Astrocyte (in vitro differentiated cells and primary cell): ENCODE measurements at regions not wholly inside any gene's neighbourhood (a gene's known extent, or its start where the extent isn't known, plus 50 kb on each side); places are given as distances from the start of the nearest gene placed in this dataset.

Source experiments
- EZH2 ChIP-seq: IDR thresholded peaks from 2 replicates; pipeline ENCODE4 v1.6.1; 2012; ENCODE audit warnings: mild to moderate bottlenecking, low read length, inconsistent platforms; ENCODE audit not compliant: insufficient read depth
- TF ChIP-seq, protein P1 (sequence below): IDR thresholded peaks from 2 replicates; pipeline ENCODE4 v1.5.1; 2011; ENCODE audit warnings: low read depth, mild to moderate bottlenecking, inconsistent platforms, low read length, moderate library complexity; ENCODE audit not compliant: insufficient read depth

DNA sequence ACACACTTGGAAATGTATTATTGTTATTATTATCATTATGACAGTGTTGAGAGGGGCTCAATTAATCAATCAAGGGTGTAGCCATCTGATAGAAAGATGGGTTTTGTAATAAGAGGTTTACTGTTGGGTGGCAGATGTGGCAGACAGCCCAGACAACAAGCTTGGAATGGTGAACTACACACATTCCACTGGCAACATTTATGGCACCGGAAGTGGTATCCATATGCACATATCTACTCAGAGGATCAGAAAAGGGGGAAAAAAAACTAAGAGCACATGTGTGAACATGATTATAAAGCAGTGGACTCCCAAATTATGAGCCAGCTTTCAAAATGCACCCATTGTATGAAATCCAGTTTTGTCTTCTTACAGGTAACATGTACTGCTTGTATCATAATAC lies 125.9 kb upstream of the ARX start:
- TF ChIP-seq, protein P1, sequence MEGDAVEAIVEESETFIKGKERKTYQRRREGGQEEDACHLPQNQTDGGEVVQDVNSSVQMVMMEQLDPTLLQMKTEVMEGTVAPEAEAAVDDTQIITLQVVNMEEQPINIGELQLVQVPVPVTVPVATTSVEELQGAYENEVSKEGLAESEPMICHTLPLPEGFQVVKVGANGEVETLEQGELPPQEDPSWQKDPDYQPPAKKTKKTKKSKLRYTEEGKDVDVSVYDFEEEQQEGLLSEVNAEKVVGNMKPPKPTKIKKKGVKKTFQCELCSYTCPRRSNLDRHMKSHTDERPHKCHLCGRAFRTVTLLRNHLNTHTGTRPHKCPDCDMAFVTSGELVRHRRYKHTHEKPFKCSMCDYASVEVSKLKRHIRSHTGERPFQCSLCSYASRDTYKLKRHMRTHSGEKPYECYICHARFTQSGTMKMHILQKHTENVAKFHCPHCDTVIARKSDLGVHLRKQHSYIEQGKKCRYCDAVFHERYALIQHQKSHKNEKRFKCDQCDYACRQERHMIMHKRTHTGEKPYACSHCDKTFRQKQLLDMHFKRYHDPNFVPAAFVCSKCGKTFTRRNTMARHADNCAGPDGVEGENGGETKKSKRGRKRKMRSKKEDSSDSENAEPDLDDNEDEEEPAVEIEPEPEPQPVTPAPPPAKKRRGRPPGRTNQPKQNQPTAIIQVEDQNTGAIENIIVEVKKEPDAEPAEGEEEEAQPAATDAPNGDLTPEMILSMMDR = no peak
- no peak for TF ChIP-seq EZH2
